Testis (tissue), 2 donors: ENCODE measurements at regions not wholly inside any gene's neighbourhood (a gene's known extent, or its start where the extent isn't known, plus 50 kb on each side); places are given as distances from the start of the nearest gene placed in this dataset.

Source experiments
- POLR2A ChIP-seq: fragments of 450-650 bp; IDR thresholded peaks from one replicate; pipeline ENCODE4 v1.6.1; 2017; ENCODE audit warnings: antibody characterized with exemption, mild to moderate bottlenecking, moderate library complexity
- TF ChIP-seq, protein P1 (sequence below), 3 experiments: fragments of 450-650 bp in 2 of 3; fragments of 200-600 bp in 1 of 3; sonication (generic) in 1 of 3; IDR thresholded peaks; one replicate each; pipeline ENCODE4 v1.5.1; 2016 to 2019; ENCODE audit warnings: antibody characterized with exemption in 3 of 3, mild to moderate bottlenecking in 2 of 3, moderate library complexity in 1 of 3

DNA sequence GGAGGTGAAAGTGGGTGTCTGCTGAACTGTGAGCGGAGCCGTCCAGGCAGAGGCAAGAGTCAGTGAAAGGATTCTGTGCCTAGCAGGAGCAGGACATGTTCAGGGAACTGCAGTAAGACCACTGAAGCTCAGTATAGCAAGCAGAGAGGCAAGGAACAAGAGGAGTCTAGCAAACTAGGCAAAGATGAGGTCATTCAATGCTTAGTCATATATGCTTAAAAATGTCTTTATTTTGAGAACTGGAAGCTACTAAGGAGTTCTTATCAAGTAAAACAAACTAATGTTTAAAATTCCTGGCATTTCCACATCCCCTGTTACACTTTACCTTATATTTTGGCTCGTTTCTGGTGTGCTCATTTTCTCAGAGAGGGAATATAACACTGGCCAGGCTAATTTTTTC, 913.4 kb downstream of the CBLN2 start:
- TF ChIP-seq, protein P1, sequence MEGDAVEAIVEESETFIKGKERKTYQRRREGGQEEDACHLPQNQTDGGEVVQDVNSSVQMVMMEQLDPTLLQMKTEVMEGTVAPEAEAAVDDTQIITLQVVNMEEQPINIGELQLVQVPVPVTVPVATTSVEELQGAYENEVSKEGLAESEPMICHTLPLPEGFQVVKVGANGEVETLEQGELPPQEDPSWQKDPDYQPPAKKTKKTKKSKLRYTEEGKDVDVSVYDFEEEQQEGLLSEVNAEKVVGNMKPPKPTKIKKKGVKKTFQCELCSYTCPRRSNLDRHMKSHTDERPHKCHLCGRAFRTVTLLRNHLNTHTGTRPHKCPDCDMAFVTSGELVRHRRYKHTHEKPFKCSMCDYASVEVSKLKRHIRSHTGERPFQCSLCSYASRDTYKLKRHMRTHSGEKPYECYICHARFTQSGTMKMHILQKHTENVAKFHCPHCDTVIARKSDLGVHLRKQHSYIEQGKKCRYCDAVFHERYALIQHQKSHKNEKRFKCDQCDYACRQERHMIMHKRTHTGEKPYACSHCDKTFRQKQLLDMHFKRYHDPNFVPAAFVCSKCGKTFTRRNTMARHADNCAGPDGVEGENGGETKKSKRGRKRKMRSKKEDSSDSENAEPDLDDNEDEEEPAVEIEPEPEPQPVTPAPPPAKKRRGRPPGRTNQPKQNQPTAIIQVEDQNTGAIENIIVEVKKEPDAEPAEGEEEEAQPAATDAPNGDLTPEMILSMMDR (IDR thresholded peaks at IDR 0.05), result no peak
- no peak for TF ChIP-seq POLR2A
